Ishikawa (cell line): ENCODE measurements at regions not wholly inside any gene's neighbourhood (a gene's known extent, or its start where the extent isn't known, plus 50 kb on each side); places are given as distances from the start of the nearest gene placed in this dataset.

ENCODE experiments used
- CEBPB ChIP-seq: IDR thresholded peaks from 2 replicates; pipeline ENCODE4 v1.6.1; 2012
- CREB1 ChIP-seq: IDR thresholded peaks from 2 replicates; pipeline ENCODE4 v1.6.1; 2012; ENCODE audit warnings: low read depth
- EP300 ChIP-seq: IDR thresholded peaks from 2 replicates; pipeline ENCODE4 v1.6.1; 2012; ENCODE audit warnings: borderline replicate concordance
- FOXM1 ChIP-seq: IDR thresholded peaks from 2 replicates; pipeline ENCODE4 v1.6.1; 2012; ENCODE audit warnings: low read depth, borderline replicate concordance
- MAX ChIP-seq: IDR thresholded peaks from 2 replicates; pipeline ENCODE4 v1.6.1; 2012
- RAD21 ChIP-seq: IDR thresholded peaks from 2 replicates; pipeline ENCODE4 v1.6.1; 2012; ENCODE audit warnings: low read depth
- REST ChIP-seq: IDR thresholded peaks from 2 replicates; pipeline ENCODE4 v1.6.1; 2012; ENCODE audit warnings: low read depth, mild to moderate bottlenecking
- TEAD4 ChIP-seq: IDR thresholded peaks from 2 replicates; pipeline ENCODE4 v1.6.1; 2012
- YY1 ChIP-seq: IDR thresholded peaks from 2 replicates; pipeline ENCODE4 v1.6.1; 2012; ENCODE audit warnings: low read depth
- ZBTB7A ChIP-seq: IDR thresholded peaks from 2 replicates; pipeline ENCODE4 v1.6.1; 2012; ENCODE audit warnings: low read depth

- TF ChIP-seq MAX (no peak), REST (no peak), CREB1 (no peak), FOXM1 (no peak), RAD21 (no peak), TEAD4 (no peak), EP300 (no peak), CEBPB (no peak), ZBTB7A (no peak), YY1 (no peak)
Measured at GRCh38 chr20:57980506-57980905, 247.9 kb downstream of the ANKRD60 start.
